Endothelial cell of umbilical vein (primary cell): ENCODE measurements at regions not wholly inside any gene's neighbourhood (a gene's known extent, or its start where the extent isn't known, plus 50 kb on each side); places are given as distances from the start of the nearest gene placed in this dataset.

ENCODE experiments used
- BruUV-seq: library from RNA; stranded (reverse); fragments of 400-500 nt; replicated peaks from 2 replicates; lab custom pipeline; 2021; lab: Mats Ljungman, UMichigan
- CTCF ChIA-PET: fragments of 300-600, 350-600 bp; sonication (Branson Sonifier 250); formaldehyde crosslinking; loops from one replicate; lab custom pipeline; 2021; ENCODE audit warnings: antibody characterized with exemption, inconsistent platforms; lab: Charles Lee
- POLR2A ChIA-PET: fragments of 300-600, 350-600 bp; sonication (Branson Sonifier 250); formaldehyde crosslinking; loops from one replicate; lab custom pipeline; 2021; ENCODE audit warnings: antibody characterized with exemption, inconsistent platforms; lab: Charles Lee
- DNase-seq: peaks from one replicate; pipeline ENCODE4 v3.0.0-alpha.2; 2011; ENCODE audit warnings: low read depth, low spot score
- FAIRE-seq: peaks from 2 replicates; lab custom pipeline; 2011; peaks lifted over from hg19 to GRCh38; lab: Jason Lieb, UNC
- H2AFZ ChIP-seq: 2 replicates; pipeline ENCODE4 v1.6.0; 2012; ENCODE audit warnings: low read depth, low read length, control low read depth, inconsistent platforms
- H3K27ac ChIP-seq: 2 replicates; pipeline ENCODE4 v1.5.1; 2011; ENCODE audit warnings: low read depth, mild to moderate bottlenecking, control low read depth, low read length, moderate library complexity; ENCODE audit not compliant: insufficient read depth
- H3K27me3 ChIP-seq, 2 experiments: 2 replicates each; pipeline versions ENCODE4 v1.6.0 to v1.6.1; 2011; ENCODE audit warnings: low read length in 2 of 2, mixed read lengths in 1 of 2; ENCODE audit not compliant: control insufficient read depth in 2 of 2, insufficient read depth in 2 of 2
- H3K36me3 ChIP-seq, 2 experiments: 2 replicates in 1 of 2; 3 replicates in 1 of 2; pipeline ENCODE4 v1.5.1; 2011; ENCODE audit warnings: low read length in 2 of 2, mild to moderate bottlenecking in 1 of 2, moderate library complexity in 1 of 2; ENCODE audit not compliant: control insufficient read depth in 2 of 2, insufficient read depth in 2 of 2; ENCODE audit errors: extremely low read depth in 1 of 2
- H3K4me1 ChIP-seq: 3 replicates; pipeline ENCODE4 v1.5.1; 2011; ENCODE audit warnings: mild to moderate bottlenecking, low read length; ENCODE audit not compliant: control insufficient read depth, insufficient read depth; ENCODE audit errors: extremely low read depth
- H3K4me2 ChIP-seq: 2 replicates; pipeline ENCODE4 v1.6.1; 2011; ENCODE audit warnings: low read length, control low read depth, mixed read lengths; ENCODE audit not compliant: insufficient read depth
- H3K4me3 ChIP-seq, 3 experiments: fragments of 200-600 bp in 1 of 3; sonication (generic), shearing (Covaris generic) in 1 of 3; replicated peaks in 1 of 3; 2 replicates each; pipeline ENCODE4 v1.5.1; 2011 to 2016; ENCODE audit warnings: control low read depth in 3 of 3, low read length in 3 of 3, mild to moderate bottlenecking in 2 of 3, inconsistent platforms in 1 of 3, low read depth in 1 of 3, moderate library complexity in 1 of 3; ENCODE audit not compliant: insufficient read depth in 1 of 3
- H3K79me2 ChIP-seq: 2 replicates; pipeline ENCODE4 v1.6.0; 2012; ENCODE audit warnings: low read length, inconsistent platforms; ENCODE audit not compliant: control insufficient read depth, insufficient read depth
- H3K9ac ChIP-seq: replicated peaks from 2 replicates; pipeline ENCODE3; 2011; ENCODE audit warnings: low read length, control low read depth; ENCODE audit not compliant: insufficient read depth; ENCODE audit errors: extremely low read depth
- H3K9me1 ChIP-seq: replicated peaks from 3 replicates; pipeline ENCODE4 v1.6.0; 2011; ENCODE audit warnings: mild to moderate bottlenecking, low read length; ENCODE audit not compliant: control insufficient read depth, insufficient read depth; ENCODE audit errors: extremely low read depth
- H3K9me3 ChIP-seq: replicated peaks from 2 replicates; pipeline ENCODE4 v1.5.1; 2012; ENCODE audit warnings: low read length, inconsistent platforms; ENCODE audit not compliant: control insufficient read depth, insufficient read depth
- H4K20me1 ChIP-seq: replicated peaks from 2 replicates; pipeline ENCODE3; 2011; ENCODE audit warnings: mild to moderate bottlenecking, low read length; ENCODE audit not compliant: control insufficient read depth, insufficient read depth; ENCODE audit errors: extremely low read depth
- CTCF ChIP-seq, 2 donors: IDR thresholded peaks; 1 replicate in 1 of 2; 2 replicates in 1 of 2; pipeline ENCODE4 v1.5.1; 2011; ENCODE audit warnings: low read length in 2 of 2, mild to moderate bottlenecking in 2 of 2, moderate library complexity in 2 of 2, control low read depth in 1 of 2, inconsistent platforms in 1 of 2, low read depth in 1 of 2; ENCODE audit not compliant: insufficient read depth in 1 of 2; ENCODE audit errors: extremely low read depth in 1 of 2
- EZH2 ChIP-seq: IDR thresholded peaks from 2 replicates; pipeline ENCODE4 v1.6.1; 2012; ENCODE audit warnings: borderline replicate concordance, low read depth, mild to moderate bottlenecking, moderate library complexity, low read length, inconsistent platforms; ENCODE audit not compliant: severe bottlenecking
- GATA2 ChIP-seq: IDR thresholded peaks from 2 replicates; pipeline ENCODE4 v1.7.0; 2011; ENCODE audit warnings: low read depth, mild to moderate bottlenecking, moderate library complexity, mixed read lengths, low read length; ENCODE audit not compliant: insufficient read length, insufficient read depth
- JUN ChIP-seq: IDR thresholded peaks from 2 replicates; pipeline ENCODE4 v1.6.1; 2011; ENCODE audit warnings: borderline replicate concordance, low read depth; ENCODE audit not compliant: insufficient read length, insufficient read depth
- MAX ChIP-seq: IDR thresholded peaks from 2 replicates; pipeline ENCODE4 v1.6.1; 2011; ENCODE audit not compliant: insufficient read depth, insufficient read length
- MYC ChIP-seq: IDR thresholded peaks from one replicate; pipeline ENCODE4 v1.6.1; 2011; ENCODE audit warnings: mild to moderate bottlenecking, low read depth, low read length
- POLR2AphosphoS5 ChIP-seq: IDR thresholded peaks from 2 replicates; pipeline ENCODE4 v1.6.1; 2012; ENCODE audit warnings: low read depth, mild to moderate bottlenecking, control low read depth, low read length, moderate library complexity; ENCODE audit not compliant: insufficient read depth
- dilution Hi-C: fragments of 300-500 bp; cut with MboI; formaldehyde crosslinking; loops from one replicate; pipeline ENCODE4 v1.15.0; 2019; ENCODE audit warnings: low sequenced_read_pairs; ENCODE audit not compliant: extremely low pct_ligation_motif_present
- intact Hi-C: fragments of 100-400 bp; cut with micrococcal nuclease; formaldehyde crosslinking; loops from one replicate; pipeline ENCODE4 v1.10.0; 2022

- H4K20me1 ChIP-seq, result no peaks in the 10 kb centered on the region
- H3K4me1 ChIP-seq, result no peaks in the 10 kb centered on the region
- H3K27me3 ChIP-seq, result no peaks in the 10 kb centered on the region
- no TSS peak for BruUV-seq
- FAIRE-seq (no peak), DNase-seq (no peak)
- TF ChIP-seq MAX (no peak), EZH2 (no peak), CTCF (IDR thresholded peaks at IDR 0.05; ENCODE audit: extremely low read depth in 1 of 2, insufficient read depth in 1 of 2, low read depth in 1 of 2, low read length in 2 of 2) (no peak), GATA2 (no peak), POLR2AphosphoS5 (no peak)
- no peak overlapping the region for H3K4me3 ChIP-seq
- dilution Hi-C loops, result no loop called here
- H3K36me3 ChIP-seq, result no peaks in the 10 kb centered on the region
- H3K4me2 ChIP-seq, result no peak overlapping the region
- H3K9me3 ChIP-seq, result peaks cover 3% of the 10 kb centered on the region
- ChIA-PET CTCF (no interaction called here), POLR2A (no interaction called here)
- intact Hi-C loops, result no loop called here
- H3K27ac ChIP-seq, result no peak overlapping the region
- no peak overlapping the region for H3K9ac ChIP-seq
- no peaks in the 10 kb centered on the region for H3K9me1 ChIP-seq
- H2AFZ ChIP-seq, result no peak overlapping the region
- H3K79me2 ChIP-seq, result no peaks in the 10 kb centered on the region
Observed at GRCh38 chr2:104537116-104537515, 316.8 kb upstream of the POU3F3 start.

- CTCF ChIA-PET, result no interaction called here
- FAIRE-seq (no peak), DNase-seq (no peak)
- Histone ChIP-seq H3K27me3 (no peaks in the 10 kb centered on the region), H3K4me1 (no peaks in the 10 kb centered on the region), H3K9me3 (peaks cover 3% of the 10 kb centered on the region), H3K27ac (no peak overlapping the region), H3K4me3 (no peak overlapping the region), H3K36me3 (no peaks in the 10 kb centered on the region), H3K4me2 (no peak overlapping the region), H3K9me1 (no peaks in the 10 kb centered on the region), H4K20me1 (no peaks in the 10 kb centered on the region), H3K9ac (no peak overlapping the region), H3K79me2 (no peaks in the 10 kb centered on the region), H2AFZ (no peak overlapping the region)
- TF ChIP-seq JUN (no peak), MYC (no peak), POLR2AphosphoS5 (no peak), MAX (no peak), GATA2 (no peak), EZH2 (no peak), CTCF (IDR thresholded peaks at IDR 0.05; ENCODE audit: extremely low read depth in 1 of 2, insufficient read depth in 1 of 2, low read depth in 1 of 2, low read length in 2 of 2) (no peak)
- dilution Hi-C loops (no loop called here), intact Hi-C loops (no loop called here)
- POLR2A ChIA-PET, result no interaction called here
- no TSS peak for BruUV-seq
Observed at GRCh38 chr2:104538077-104538476, 315.8 kb upstream of the POU3F3 start.
